NCI-H2227 (cell line): ENCODE measurements at regions not wholly inside any gene's neighbourhood (a gene's known extent, or its start where the extent isn't known, plus 50 kb on each side); places are given as distances from the start of the nearest gene placed in this dataset.
A peak's percentile ranks its signal among the peaks of the same experiment; 100 is the strongest.

Experiments
- DNase-seq: peaks from one replicate; lab custom pipeline; 2025; ENCODE audit not compliant: unreplicated experiment; lab: John Stamatoyannopoulos, UW

DNA sequence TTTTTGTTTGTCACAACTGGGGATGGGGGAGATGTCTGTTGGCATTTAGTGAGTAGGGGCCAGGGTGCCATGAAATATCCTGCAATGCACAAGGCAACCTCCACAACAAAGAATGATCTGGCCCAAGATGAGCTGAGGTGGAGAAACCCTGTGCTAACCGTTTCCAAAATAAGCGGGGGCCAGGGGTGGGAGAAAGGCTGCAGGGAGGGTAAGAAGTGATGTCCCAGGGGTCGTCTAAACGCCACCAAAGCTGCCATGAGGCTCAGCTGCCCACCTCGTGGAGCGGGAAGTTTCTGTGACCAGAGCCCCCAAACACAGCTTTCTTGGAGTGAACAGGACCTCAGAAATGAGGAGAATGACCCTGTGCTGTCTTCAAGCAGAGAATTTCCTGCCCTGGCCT is 76.5 kb upstream of the CDH5 start:
- DNase-seq, result no peak

- no peak for DNase-seq
These were observed 77.3 kb upstream of the CDH5 start for GRCh38 chr16:66289051-66289680.

- no peak for DNase-seq
These were observed 78.6 kb upstream of the CDH5 start for GRCh38 chr16:66287926-66288325.

- DNase-seq, result no peak
These were observed 79.1 kb upstream of the CDH5 start for GRCh38 chr16:66287416-66287815.

- no peak for DNase-seq
These were observed 80.0 kb upstream of the CDH5 start for GRCh38 chr16:66286527-66286926.

GRCh38 chr16:66278604-66279262 is 87.8 kb upstream of the CDH5 start:
- DNase-seq, result no peak

DNA sequence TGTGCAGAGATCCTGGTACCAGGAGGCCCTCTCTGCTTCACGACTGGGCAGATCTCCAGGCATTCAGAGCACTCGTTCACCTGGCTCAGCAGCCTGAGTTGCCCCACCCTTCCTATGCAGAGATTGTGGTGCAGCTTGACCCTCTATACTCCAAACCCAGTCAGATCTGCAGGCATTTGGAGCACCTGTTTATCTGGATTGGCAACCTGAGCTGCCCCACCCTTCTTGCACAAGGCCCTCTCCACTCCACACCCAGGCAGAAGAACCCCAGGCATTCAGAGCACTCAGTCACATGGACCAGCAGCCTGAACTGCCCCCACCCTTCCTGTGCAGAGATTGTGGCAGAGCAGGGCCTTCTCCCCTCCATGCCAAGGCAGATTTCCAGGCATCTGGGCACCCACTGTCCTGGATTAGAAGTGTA is 88.4 kb upstream of the CDH5 start:
- DNase-seq, result no peak

GRCh38 chr16:66277311-66278070 is 89.0 kb upstream of the CDH5 start:
- no peak for DNase-seq

GRCh38 chr16:66275775-66276428 is 90.6 kb upstream of the CDH5 start:
- DNase-seq, result no peak

DNA sequence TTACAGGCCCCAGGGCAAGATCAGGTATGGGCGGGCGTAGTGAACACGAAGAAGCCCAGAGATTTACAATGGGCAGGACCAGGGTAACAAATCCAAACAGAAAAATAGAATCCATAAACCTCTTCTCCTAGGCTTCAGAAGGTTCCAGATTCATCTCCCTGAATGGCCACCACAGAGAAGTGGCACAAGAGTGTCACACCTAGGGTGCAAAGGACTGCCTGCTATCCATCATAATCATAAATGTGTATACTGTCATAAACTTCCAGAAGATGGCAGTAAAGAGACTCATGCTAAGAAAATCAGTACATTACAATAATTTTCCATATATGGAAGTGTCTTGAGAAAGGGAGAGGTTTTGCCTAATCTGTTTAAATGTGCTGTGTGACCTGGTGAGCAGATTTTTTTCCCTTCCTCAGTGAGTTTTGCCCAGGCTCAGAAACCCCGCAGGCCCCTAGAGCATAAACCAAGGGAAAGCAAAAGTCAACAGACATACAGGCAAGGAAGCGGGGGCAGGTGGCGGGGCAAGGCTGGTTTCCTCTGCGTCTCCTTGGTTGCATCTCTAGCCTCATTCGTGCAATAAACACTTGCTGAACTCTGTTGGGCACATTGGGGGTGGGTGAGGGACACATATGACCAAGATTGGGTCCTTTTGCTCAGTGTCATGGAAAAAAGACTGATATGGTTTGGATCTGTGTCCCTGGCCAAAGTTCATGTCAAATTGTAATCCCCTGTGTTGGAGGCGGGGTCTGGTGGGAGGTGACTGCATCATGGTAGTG is 92.0 kb upstream of the CDH5 start:
- peak; percentile 2 for DNase-seq

GRCh38 chr16:66273644-66274334 is 92.7 kb upstream of the CDH5 start:
- DNase-seq, result no peak

GRCh38 chr16:66273053-66273452 is 93.4 kb upstream of the CDH5 start:
- DNase-seq, result no peak

- no peak for DNase-seq
These were observed 94.0 kb upstream of the CDH5 start for GRCh38 chr16:66272461-66272860.

- no peak for DNase-seq
These were observed 95.1 kb upstream of the CDH5 start for GRCh38 chr16:66271074-66272060.

DNA sequence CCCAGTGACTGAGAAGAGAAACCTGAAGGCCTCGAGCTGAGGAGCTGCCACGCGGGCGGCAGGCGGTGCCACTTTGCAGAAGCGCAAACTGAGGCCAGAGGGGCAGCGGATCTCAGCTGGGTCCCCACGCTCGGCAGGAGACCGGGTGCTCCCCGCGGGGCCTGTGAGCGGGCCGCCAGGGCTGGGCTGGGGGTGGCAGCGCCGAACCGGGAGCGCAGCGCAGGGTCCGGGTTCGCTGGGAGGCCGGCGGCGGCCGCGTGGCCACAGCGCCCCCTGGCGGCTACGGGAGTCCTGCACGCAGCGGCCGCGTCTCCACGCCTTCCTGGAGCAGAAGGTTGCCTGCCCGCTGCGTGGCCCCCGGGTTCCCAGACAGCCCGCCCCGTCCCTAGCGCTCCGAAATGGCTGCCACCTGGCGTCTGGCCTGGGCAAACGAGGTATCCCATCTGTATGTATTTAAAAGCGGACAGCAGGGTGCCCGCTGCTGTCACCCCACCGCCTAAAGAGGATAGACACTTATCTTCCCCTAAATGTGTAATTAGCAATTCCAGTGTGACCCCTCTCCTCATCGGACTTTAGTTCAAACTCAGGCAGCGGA is 96.1 kb upstream of the CDH5 start:
- DNase-seq, result peak; percentile 57

DNA sequence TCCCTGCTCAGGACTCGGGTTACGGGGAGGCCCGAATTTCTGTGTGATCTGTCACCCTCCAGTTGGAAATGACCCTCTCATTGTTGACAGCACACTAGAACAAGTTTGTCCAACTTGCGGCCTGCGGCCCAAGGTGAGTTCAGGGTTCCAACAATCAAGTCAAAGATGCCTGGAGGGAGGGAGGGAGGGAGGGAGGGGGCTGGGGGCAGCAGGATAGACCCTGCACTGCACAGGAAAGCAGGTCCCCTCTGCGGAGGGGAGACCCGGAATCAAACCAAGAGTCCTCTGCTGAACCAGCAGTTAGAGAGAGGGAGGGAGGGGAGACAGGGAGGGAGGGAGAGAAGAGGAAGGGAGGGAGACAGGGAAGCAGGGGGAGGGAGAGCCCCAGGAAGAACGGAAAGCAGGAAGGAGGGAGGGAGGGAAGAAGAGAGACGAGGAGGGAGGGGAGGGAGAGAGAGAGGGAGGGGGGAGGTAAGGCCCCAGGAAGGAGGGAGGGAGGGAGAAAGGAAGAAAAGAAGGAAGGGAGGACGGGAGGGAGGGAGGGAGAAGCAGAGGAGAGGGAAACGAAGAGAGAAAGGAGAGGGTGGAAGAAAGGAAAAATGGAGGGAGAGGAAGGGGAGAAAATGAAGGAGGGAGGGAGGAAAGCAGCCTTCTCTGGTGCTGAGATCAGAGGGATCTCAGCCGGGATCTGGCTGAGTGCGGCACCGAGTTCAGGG is 96.7 kb upstream of the CDH5 start:
- no peak for DNase-seq

DNA sequence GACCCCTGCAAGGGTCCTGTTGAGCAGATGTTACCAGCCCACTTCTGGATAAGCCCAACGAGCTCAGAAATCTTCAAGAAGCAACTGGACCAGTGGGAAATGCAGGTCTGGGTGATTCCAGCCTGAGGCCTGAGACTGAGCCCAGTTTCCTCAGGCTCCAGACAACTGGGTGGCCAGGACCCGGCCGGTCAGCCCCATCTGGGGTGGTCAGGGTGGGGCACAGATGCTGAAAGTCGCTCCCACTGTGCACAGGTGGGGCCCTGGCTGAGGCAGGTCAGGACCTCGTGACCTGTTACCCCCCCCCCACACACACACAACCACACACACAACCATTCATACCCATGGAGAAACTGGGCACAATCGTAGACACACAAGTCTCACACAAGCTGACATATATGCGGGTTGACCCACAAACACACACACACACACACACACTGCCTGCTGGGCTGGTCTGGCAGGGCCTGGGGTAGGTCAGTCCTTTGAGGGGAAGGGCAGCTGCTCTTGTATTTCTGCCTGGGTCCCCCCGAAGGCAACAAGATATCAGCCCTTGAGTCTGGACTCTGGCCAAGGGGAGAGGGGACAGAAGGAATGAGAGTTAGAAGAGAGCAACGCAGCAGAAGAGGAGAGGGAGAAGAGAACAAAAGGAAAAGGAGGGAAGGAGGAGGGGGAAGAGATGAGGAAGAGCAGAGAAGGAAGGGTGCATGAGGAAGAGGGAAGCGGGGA is 99.0 kb upstream of the CDH5 start:
- no peak for DNase-seq
